GM19238 (cell line): ENCODE measurements at regions not wholly inside any gene's neighbourhood (a gene's known extent, or its start where the extent isn't known, plus 50 kb on each side); places are given as distances from the start of the nearest gene placed in this dataset.
"Not testable (repeated sequence)": the region's sequence is repeated elsewhere in the genome, so short reads cannot be mapped to it uniquely, and the experiment has no call there.

Experiments used
- DNase-seq: peaks from one replicate; pipeline ENCODE4 v3.0.0; 2011; ENCODE audit warnings: low spot score; ENCODE audit not compliant: insufficient read length

DNA sequence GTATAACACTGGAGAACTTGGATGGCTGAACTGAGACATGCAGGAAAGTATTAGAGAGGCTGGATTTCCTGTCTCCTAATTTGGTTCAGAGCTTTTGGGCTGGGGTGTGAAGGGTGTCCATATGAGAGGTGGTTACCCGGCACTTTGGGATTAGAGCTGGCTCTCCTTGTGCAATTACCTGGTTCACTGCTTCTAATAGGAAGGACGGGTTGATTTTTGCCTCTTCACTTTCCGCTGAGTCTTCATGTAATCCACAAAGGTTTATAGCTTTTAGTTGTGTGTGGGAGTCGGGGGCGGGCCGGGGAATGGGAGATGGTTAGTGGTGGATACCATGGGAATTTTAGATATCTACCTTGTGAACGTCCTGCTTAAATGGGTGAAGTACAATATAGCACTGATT is 151.5 kb downstream of the BTBD3 start:
- DNase-seq = no peak

DNA sequence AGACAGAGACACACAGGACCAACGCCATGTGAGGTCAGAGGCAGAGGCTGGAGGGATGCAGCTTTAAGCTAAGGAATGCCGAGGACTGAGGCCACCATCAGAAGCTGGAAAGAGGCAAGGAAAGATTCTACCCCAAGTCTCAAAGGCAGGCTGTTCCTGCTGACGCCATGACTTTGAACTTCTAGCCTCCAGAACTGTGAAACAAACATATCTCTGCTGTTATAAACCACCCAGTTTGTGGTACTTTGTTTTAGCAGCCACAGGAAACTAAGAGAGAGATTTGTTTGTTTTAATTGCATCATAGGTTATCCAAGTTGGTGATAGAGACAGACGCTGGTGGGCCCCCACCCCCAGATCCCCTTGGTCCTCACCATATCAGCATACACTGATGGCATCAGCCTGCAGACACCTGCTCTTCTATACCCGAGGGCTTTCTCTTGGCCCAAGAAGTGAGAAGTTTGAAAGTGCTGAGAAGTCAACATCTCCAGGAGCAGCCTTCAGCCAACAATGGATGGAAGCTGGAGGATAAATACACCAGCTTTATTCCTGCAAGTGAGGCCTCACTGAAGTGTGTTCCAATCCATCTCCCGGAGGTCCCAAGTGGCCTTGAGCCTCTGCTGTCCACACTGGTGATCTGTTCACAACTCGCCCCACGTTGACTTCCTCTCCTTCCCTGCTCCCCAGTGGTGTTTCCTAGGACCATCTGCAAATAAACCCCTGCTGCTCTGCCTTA is 154.7 kb downstream of the BTBD3 start:
- DNase-seq = no peak

DNA sequence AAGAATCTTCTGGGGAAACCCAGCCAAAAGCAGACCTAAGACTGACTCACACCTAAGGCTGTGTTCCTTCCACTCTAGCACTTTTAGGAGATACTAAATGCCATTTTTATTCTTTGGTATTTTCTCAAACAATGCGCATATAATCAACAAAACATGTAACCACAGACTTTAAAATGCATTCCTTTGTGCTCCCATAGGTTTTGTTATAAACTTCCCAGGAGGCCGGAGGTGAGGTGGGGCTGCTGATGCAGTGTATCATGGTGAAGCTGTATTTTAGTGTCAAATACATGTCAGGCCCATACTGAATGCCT is 155.2 kb downstream of the BTBD3 start:
- DNase-seq = no peak

DNA sequence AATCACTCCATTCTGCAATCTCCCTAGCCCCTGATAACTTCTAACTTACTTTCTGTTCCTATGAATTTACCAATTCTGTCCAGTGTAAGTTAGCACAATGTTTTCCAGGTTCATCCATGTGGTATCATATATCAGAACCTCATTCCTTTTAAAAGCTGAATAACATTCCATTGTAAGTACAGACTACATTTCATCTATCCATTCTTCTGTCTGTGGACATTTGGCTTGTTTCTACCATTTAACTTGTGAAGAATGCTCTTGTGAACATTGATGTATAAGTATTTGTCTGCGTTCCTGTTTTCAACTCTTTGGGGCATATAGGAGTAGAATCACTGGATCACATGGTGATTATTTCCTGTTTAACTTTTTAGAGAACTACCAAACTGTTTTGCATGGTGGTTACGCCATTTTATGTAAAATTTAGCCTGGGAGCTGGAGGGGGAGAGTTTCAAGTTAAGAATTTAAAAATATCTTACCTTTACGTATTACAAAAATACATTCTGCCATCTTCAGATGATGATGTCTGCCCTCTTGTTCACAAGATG is 156.5 kb downstream of the BTBD3 start:
- DNase-seq = no peak

DNA sequence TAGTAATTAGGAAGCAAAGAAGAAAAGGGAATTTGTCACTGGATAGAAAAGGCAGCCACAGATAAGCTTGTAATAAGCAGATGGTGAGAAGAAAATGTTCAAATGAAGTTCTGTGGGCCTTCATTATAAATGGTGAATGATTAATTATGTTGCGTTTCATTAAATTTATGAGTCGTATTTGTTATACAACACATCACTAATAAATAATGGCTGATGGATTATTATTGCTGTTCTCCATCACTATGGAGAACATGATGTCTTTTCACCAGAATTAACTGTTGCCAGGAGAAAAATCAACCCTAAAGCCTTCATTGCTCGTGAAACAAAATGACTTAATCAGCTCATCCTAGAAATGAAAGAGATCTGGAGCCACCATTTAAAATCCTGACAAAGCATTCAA is 158.5 kb downstream of the BTBD3 start:
- DNase-seq = no peak

DNA sequence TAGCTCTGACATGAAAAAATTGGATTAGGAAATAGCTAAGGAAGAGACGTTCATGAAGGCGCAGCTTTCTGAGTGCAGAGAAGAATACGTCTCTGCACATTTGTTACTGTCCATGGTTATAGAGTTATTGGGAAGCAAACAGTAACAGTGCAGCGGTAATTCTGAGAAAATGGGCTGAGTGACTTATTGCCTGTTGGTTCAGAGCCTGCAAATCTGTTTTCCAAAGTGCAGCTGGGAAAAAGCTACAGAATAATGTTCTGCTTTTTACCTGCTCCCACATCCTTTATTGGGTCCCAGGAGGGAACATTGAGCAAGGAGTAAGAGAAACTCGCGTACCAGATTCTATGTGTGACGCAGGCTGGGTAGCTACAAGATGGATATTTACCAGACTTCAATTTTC is 160.2 kb downstream of the BTBD3 start:
- DNase-seq = no peak

DNA sequence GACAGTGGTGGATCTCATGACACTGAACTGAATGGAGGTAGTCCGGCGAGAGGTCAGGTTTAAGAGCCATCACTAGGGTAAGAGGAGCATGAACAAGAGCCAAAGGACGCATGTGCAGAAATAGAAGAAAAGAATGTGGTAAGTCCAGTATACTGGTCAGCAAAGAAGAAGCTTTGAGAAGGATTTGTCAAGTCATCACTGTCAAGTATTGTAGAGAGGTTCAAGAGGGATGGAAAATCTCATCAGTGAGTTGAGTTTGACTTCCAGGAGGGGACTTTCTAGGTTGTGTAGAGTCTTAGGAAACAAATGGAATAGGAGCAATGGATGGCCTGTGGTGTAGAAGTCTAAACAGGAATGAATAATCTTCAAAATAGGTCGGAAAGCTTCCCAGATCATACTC is 161.8 kb downstream of the BTBD3 start:
- no peak for DNase-seq

DNA sequence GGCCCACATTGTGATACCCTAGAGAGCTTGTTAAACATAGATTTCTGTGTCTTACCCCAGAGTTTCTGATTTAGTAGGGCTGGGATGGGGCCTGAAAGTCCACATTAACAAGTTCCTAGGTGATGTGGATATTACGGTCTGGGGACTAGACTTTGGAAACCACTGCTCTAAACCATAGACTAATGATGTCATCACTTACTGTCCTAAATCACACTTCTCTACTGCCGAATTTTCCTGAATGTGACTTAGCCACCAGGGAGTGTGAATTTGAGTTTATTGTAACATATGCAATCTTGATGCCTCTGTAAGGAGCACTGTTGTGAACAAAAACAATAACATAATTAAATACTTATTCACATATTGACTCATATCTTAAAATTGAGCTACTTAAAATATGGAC is 165.6 kb downstream of the BTBD3 start:
- no peak for DNase-seq

DNA sequence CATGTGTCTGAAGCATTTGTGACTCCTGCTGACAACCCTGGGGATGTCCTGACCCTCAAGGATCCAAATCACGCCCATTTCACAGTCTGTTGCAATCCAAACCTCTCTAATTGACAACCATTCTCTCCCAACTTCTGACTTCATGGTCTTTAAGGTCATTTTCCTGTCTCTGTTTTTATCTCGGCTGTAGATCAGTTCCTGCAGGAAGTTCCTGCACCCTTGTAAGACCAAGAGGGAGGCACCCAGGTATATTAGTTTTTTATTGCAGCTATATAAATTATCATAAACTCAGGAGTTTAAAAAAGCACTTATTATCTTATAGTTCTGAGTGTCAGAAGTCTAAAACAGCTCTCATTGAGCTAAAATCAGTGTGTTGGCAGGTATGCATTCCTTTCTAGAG is 166.8 kb downstream of the BTBD3 start:
- no peak for DNase-seq

DNA sequence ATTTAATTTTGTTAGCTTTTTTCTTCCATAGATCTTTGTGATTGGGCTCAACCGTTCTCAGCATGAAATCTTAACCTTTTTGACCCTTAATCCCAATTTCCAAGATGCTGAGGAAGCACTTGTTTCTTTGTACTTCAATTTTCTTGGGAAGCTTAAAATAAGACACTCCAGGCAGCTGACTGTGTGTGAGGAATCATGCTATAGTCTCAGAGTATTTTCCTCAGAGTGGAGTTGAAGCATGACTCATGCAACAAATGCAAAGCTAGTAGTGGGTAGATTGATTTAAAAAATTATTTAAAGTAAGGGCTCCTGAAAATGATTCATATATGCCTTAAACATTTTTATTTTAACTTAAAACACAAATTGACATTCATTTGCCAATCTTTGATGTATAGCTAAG is 168.7 kb downstream of the BTBD3 start:
- no peak for DNase-seq

DNA sequence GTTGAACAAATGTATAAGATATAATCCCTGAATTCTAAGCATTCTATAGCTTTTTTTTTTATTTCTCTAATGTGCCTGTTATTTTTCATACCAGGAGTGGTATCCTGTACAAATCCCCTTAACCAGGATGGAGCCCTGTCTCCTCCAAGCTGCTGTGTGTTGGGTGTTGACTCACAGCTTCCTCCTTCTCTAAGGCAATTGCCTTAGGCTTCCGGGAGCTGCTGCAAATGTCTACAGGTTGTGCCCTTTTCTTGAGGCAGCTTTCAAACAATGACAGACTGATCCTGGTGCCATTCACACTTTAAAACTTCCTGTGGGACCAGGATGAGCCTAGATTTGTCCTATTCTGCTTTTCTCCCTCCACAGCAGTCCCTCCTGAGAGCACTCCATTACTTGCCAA is 173.2 kb downstream of the BTBD3 start:
- no peak for DNase-seq

DNA sequence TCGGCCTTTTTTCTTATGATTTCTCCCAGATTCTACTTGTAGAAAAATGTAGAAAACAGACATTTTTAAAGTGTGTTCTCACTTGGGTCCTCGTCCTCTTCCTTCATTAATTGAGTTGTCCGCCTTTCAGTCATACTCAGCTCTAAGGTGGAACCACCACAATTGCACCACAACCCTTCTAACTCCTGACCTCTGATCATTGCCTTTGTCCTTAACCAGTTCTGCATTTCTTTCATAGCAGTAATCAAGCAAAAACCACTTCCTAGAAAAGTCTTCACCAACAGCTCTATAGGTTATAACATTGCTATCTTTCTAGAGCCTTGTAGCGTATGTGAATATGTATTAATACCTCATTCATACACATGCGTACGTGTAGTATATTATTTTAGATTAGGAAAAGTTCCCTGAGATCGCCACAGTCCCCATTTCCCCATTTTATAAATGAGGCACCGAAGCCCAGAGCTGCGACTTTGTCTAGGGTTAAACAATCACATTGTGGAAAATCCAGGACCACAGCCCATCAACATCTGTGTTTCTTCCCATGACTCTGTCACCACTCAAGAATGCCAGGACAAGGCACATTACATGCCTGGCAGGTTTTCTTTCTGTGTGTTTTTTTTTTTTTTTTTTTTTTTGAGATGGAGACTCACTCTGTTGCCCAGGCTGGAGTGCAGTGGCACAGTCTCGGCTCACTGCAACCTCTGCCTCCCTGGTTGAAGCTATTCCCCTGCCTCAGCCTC is 175.5 kb downstream of the BTBD3 start:
- DNase-seq = no peak

DNA sequence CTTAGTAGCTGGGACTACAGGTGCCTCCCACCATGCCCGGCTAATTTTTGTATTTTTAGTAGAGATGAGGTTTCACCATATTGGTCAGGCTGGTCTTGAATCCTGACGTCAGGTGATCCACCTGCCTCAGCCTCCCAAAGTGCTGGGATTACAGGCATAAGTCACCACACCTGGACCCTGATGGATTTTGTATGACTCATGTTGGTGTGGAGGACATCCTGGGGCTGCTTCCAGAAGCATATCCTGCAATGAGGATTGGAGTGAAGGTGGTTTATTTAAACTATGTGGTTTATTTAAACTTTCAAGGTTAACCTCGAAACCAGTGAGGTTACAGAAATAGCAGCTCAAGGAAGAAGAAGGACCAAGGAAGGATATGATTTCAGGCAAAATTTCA is 176.1 kb downstream of the BTBD3 start:
- not testable (repeated sequence) for DNase-seq

DNA sequence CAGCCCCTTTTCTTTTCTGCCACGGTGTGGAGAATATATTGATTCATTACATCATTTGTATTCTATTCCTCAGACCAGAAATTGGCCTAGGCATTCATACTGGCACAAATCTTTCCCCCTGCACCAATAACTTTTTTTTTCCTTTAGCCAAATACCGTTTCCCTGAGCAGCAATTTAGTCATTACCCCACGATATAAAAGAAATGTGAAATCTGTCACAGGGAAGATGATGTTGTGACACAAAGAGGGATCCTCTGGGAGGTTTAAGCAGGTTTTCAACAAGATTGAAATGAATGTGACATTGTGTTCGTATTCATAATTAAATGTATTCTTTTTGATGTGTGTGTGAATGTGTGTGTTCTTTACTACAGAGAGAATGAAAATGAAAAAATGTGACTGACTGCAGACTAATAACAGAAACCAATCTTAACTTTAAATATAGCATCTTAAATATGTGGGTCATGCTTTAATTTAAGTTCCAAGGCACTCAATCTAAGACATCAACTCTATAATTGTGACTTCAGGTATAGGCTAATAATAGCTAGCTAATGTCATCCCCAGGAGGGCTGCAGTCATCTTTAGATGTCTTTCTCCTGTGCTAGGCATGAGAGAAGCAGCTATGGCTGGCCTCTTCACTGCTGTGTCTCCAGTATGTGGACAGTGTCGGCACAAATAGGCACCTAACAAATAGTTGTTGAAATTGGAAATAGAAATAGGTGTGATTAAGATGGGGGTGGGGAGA is 177.7 kb downstream of the BTBD3 start:
- DNase-seq = no peak

DNA sequence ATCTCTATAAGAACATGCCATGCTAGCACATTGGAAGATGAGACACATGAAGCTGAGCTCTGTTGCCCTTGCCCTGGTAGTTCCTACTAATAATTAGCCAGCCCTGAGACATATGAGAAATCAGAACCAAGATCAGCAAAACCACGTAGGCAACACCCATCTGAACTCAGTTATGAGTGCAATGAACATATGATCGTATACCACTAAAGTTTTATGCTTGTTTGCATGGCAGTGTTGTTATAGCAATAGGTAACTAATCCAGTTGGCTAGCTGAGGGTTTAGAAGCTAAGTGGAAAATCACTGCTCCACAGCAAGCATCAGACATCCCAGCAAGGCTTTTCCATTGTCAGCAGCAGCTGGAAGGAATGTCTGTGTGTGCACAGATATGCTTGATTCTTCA is 180.7 kb downstream of the BTBD3 start:
- DNase-seq = no peak

DNA sequence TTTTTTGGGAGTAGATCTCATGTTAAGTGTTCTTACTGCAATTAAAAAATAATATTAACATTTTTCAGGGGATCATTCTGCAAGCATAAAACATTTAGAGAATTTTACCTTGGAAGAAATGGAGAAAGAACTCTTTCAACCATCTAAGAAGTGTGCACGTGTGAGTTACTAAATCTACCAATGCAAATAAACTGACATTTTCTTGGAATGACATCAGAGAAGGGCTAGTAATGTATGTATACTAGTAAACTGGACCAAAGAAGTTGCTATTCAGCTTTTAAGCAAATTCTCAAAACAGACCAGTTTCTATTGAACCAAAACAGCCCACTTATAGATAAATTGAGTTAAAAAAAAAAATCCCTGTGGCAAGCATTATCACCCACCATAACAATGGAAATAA is 191.2 kb downstream of the BTBD3 start:
- DNase-seq = no peak

DNA sequence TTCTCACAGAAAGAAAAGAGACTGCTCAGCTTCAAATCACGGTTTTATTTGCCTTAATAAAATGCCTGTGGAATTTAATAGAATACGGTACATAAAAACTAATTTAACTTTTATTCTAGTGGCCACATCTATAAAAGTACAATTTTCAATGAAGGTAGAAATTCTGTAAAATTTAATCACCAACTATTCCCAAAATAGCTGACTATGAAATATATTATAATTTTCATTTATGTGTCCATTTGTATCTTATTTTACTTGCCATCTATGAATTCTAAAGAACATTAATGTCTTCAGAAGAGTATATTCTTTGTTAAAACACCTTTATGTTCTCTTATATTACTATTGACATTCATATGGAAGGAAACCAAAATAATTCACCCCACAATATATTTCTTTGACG is 192.6 kb downstream of the BTBD3 start:
- no peak for DNase-seq

DNA sequence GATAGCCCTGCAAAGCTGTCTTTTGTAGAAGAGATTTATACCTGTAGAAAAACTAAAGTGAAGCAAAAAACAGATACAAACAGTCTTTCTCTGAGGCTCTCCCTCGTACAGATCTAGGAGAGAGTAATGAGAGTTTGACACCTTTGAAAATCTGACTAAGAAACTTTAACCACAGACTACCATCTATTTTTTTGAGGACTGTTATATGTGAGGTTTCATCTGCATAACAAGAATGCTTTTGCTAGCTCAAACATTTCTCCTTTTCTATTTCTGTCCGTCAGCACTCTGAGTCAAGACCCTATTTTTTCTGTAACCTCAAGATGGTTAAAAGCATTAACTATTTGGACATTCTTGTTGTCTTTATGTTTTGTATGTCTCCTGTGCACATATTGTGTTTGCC is 193.0 kb downstream of the BTBD3 start:
- no peak for DNase-seq

DNA sequence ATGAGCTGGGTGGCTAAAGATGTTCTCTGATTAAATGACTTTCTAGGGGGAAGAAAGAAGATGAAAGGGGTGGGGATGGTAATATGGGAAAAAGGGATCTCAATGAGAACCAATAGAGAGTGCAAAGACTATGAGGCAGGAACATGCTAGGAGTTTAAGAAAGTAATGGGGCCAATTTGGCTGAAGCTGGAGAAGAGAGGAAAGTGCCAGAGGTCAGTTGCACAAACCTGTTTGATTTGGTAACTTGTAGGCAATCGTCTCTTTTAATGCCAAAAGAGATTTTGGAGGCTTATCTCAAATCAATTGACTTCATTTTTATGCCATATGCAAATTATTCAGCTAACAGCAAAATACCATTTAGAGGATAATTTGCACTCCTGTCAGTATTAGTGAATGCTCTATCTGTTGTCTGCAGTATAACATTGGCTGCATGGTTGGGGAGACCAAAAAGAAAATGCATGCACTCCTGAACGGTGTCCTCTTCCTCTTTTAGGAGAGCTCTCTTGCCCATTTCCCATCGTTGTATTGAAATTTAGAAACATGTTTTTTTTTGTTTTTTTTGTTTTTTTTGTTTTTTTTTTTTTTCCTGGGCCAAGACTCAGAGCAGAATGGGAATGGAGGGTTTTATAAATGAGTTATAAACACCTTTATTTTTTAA is 193.9 kb downstream of the BTBD3 start:
- no peak for DNase-seq

DNA sequence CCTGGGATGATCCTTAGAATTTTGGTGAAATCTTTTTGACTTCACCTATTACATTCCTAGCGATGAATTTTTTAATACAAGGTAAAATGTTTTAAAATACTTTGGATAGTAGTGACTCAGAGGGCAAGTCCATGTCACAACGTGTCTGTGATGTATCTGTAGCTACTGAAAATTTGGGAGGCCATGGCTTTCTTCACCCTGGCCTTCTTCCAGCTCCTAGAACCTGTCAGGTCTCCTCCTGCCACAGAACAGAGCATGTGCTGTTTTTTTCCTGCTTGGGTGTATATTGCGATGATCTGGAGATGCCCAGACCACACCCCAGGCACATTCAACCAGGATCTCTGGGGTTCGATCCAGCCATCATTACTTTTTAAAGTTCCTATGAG is 194.4 kb downstream of the BTBD3 start:
- no peak for DNase-seq

DNA sequence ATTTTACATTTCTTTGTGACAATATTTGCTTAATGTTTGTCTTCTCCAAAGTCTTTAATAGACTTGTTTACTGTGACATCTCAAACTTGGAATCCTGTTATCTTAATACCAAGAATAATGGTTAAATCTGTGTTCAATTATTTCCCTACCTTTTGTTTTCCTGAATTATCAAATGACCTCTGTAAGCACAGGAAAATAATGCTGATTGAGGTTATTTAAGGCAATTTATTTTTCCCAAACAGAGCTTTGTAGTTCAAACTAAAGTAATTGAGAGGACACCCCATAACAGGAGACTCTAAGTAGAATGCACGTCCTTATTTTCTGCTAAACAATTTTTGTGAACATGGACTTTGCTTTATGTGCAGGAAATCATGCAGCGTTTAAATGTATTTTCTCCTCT is 195.0 kb downstream of the BTBD3 start:
- DNase-seq = no peak

DNA sequence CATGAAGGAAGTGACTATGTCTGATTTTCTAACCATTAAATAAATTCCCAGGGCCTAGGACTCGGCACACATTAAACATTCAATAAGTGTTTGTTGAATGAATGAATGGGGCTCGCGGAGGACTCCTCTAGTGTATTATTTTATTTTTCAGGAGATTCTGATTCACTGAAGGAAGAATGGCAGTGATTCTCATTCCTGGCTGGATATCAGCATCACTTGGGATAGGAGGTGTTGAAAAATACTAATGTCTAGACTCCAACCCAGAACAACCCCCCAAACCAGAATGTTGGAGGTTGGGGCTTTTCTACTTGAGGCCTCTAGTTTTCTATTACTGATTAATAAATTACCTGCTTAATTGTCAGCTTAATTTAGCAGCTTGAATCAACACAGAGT is 195.4 kb downstream of the BTBD3 start:
- DNase-seq = no peak
